Common myeloid progenitor, CD34-positive (primary cell): ENCODE measurements at regions not wholly inside any gene's neighbourhood (a gene's known extent, or its start where the extent isn't known, plus 50 kb on each side); places are given as distances from the start of the nearest gene placed in this dataset.
A peak's percentile ranks its signal among the peaks of the same experiment; 100 is the strongest.
"Not testable (repeated sequence)": the region's sequence is repeated elsewhere in the genome, so short reads cannot be mapped to it uniquely, and the experiment has no call there.

Experiments used
- CTCF ChIA-PET: fragments of 350-600 bp; sonication (Branson Sonifier 250); formaldehyde crosslinking; loops from one replicate; lab custom pipeline; 2021; ENCODE audit warnings: antibody characterized with exemption; lab: Charles Lee
- POLR2A ChIA-PET: fragments of 350-600 bp; sonication (Branson Sonifier 250); formaldehyde crosslinking; loops from one replicate; lab custom pipeline; 2021; ENCODE audit warnings: antibody characterized with exemption; lab: Charles Lee
- DNase-seq, 3 donors: peaks; one replicate each; pipeline versions ENCODE4 v3.0.0 to v3.0.0-alpha.2; 2013
- H3K27ac ChIP-seq, 2 experiments: 1 replicate in 1 of 2; 2 replicates in 1 of 2; pipeline ENCODE4 v1.7.0; 2013; ENCODE audit warnings: inconsistent platforms in 2 of 2, low read length in 2 of 2, mild to moderate bottlenecking in 2 of 2, low read depth in 1 of 2, moderate library complexity in 1 of 2; ENCODE audit not compliant: severe bottlenecking in 2 of 2, insufficient read depth in 1 of 2, poor library complexity in 1 of 2
- H3K27me3 ChIP-seq, 5 experiments: replicated peaks in 2 of 5; 1 replicate in 3 of 5; 2 replicates in 2 of 5; pipeline versions ENCODE4 v1.6.1 to v1.7.0; 2013; ENCODE audit warnings: low read length in 4 of 5, mild to moderate bottlenecking in 2 of 5, moderate library complexity in 2 of 5, inconsistent platforms in 1 of 5; ENCODE audit not compliant: insufficient read depth in 5 of 5, control insufficient read depth in 4 of 5
- H3K36me3 ChIP-seq, 4 experiments: 1 replicate in 2 of 4; 2 replicates in 2 of 4; pipeline versions ENCODE4 v1.6.1 to v1.7.0; 2013; ENCODE audit warnings: low read length in 3 of 4, control low read depth in 1 of 4, mild to moderate bottlenecking in 1 of 4; ENCODE audit not compliant: control insufficient read depth in 4 of 4, insufficient read depth in 4 of 4
- H3K4me1 ChIP-seq, 4 experiments: 1 replicate in 3 of 4; 2 replicates in 1 of 4; pipeline versions ENCODE4 v1.6.1 to v1.7.1; 2013; ENCODE audit warnings: low read length in 3 of 4, mild to moderate bottlenecking in 3 of 4, control low read depth in 1 of 4, inconsistent platforms in 1 of 4, moderate library complexity in 1 of 4; ENCODE audit not compliant: control insufficient read depth in 4 of 4, insufficient read depth in 4 of 4; ENCODE audit errors: control extremely low read depth in 1 of 4
- H3K4me3 ChIP-seq, 7 experiments: 1 replicate in 4 of 7; 2 replicates in 3 of 7; pipeline versions ENCODE4 v1.5.1 to v1.7.0; 2013; ENCODE audit warnings: mild to moderate bottlenecking in 7 of 7, low read length in 6 of 7, moderate library complexity in 6 of 7, inconsistent platforms in 2 of 7, low read depth in 2 of 7, control low read depth in 1 of 7; ENCODE audit not compliant: insufficient read depth in 4 of 7, control insufficient read depth in 1 of 7; ENCODE audit errors: extremely low read depth in 1 of 7
- H3K9me3 ChIP-seq, 5 experiments: 1 replicate in 4 of 5; 2 replicates in 1 of 5; pipeline versions ENCODE4 v1.6.1 to v1.7.1; 2013; ENCODE audit warnings: low read length in 4 of 5, mild to moderate bottlenecking in 2 of 5, inconsistent platforms in 1 of 5, low read depth in 1 of 5, moderate library complexity in 1 of 5; ENCODE audit not compliant: control insufficient read depth in 4 of 5, insufficient read depth in 2 of 5; ENCODE audit errors: control extremely low read depth in 1 of 5
- WGBS: methylation state at CpG from one replicate; pipeline ENCODE4 v1.1.5; 2013; ENCODE audit not compliant: insufficient coverage; 5-methylcytosine and 5-hydroxymethylcytosine counted together

DNA sequence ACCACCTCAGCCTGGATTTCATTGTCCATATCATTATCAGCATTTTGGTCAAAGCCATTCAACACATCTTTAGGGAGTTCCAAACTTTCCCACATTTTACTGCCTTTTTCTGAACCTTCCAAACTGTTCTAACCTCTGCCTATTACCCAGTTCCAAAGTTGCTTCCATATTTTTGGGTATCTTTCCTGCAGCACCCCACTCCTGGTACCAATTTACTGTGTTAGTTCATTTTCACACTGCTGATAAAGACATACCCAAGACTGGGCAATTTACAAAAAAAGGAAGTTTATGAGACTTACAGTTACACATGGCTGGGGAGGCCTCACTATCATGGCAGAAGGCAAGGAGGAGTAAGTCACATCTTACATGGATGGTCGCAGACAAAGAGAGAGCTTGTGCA lies 63.6 kb upstream of the CEP162 start:
- H3K4me3 ChIP-seq, CTCF ChIA-PET, DNase-seq, H3K27ac ChIP-seq, H3K27me3 ChIP-seq, POLR2A ChIA-PET, H3K36me3 ChIP-seq, H3K4me1 ChIP-seq: not testable (repeated sequence)
- no CpG with 5 or more reads among the region's 1 CpG for WGBS
- peaks cover 0 to 10% (median 3%) of the 10 kb centered on the region in 5 experiments for H3K9me3 ChIP-seq

DNA sequence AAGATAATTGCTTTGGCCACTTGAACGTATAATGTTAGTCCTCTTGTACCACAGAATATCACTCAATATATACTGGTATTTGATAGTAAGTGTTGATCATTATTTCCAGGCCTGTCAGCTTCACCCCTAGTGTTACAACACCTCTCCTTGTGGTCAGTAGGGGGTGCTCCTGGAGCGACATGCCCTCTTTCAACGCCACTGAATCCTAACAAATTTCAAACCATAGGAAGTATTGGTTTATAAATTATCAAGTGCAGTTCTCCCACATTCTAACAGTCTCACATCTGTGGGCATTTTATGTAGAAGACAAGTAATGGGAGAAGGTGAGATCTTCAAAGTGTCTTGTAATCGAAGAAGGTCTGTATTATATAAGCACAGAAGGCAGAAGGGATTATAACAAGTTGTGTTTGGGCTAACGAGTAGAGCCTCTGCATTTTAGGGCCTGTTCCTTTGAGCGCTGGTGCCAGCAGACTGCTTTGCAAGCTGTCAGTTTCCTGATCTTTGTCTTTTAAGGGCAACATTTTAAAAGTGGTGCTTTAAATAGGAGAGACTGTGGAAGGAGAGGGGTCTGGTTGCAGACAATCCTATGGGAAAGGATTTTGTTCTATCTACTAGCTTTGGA lies 57.1 kb upstream of the CEP162 start:
- Histone ChIP-seq H3K4me1 (no peaks in the 10 kb centered on the region), H3K27me3 (peaks cover 0 to 4% (median 1%) of the 10 kb centered on the region in 5 experiments), H3K27ac (no peak overlapping the region), H3K36me3 (no peaks in the 10 kb centered on the region), H3K9me3 (peaks cover 0 to 1% (median 0%) of the 10 kb centered on the region in 5 experiments), H3K4me3 (no peak overlapping the region)
- 60% methylated on average over 3 of the region's 6 CpGs for WGBS
- ChIA-PET POLR2A (no interaction called here), CTCF (no interaction called here)
- DNase-seq, result peak in 1 of 3 donors; percentile 8

DNA sequence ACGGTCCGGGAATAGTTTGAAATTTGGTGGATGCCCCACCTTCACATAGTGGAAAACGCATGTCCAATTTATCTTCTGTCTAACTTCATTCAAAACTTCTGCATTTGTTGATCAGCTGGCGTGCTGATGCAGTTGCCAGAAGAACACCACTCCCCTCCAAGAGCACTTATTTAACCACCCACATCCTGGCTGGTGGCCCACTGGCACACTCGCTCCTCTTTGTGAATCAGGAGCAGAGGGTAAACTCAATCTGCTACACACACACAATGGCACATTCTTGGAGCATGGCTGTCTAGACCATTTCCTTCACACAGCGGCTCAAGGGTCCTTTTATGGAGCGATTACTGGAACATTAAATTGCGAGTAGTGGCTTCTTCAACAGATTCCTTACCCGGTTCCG lies 55.1 kb upstream of the CEP162 start:
- Histone ChIP-seq H3K27me3 (peaks cover 0 to 4% (median 1%) of the 10 kb centered on the region in 5 experiments), H3K4me1 (no peaks in the 10 kb centered on the region), H3K4me3 (no peak overlapping the region), H3K9me3 (no peaks in the 10 kb centered on the region), H3K36me3 (no peaks in the 10 kb centered on the region), H3K27ac (no peak overlapping the region)
- ChIA-PET POLR2A (no interaction called here), CTCF (no interaction called here)
- peak in 1 of 3 donors; percentile 6 for DNase-seq
- WGBS, result 63% methylated on average over 10 of the region's 10 CpGs

DNA sequence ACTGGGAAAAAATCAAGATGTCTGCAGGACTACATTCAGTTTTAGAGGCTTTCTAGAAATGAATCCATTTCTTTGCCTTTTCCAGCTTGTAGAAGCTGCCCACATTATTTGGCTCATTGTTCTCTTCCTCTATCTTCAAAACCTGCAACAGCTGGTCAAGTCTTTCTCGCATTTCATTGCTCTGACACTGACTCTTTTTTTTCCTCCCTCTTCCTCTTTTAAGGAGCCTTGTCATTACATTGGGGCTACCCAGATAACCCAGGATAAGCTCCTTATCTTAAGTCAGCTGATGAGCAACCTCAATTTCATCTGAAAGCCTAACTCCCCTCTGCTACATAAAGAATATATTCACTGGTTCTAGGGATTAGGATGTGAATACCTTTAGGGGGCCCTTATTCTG lies 53.2 kb upstream of the CEP162 start:
- no peaks in the 10 kb centered on the region for H3K9me3 ChIP-seq
- 77% methylated on average over 1 of the region's 1 CpG for WGBS
- no peaks in the 10 kb centered on the region for H3K36me3 ChIP-seq
- DNase-seq, result no peak
- no peaks in the 10 kb centered on the region for H3K4me1 ChIP-seq
- POLR2A ChIA-PET, result no interaction called here
- H3K27ac ChIP-seq, result no peak overlapping the region
- H3K27me3 ChIP-seq, result peaks cover 0 to 4% (median 1%) of the 10 kb centered on the region in 5 experiments
- CTCF ChIA-PET, result no interaction called here
- H3K4me3 ChIP-seq, result no peak overlapping the region

DNA sequence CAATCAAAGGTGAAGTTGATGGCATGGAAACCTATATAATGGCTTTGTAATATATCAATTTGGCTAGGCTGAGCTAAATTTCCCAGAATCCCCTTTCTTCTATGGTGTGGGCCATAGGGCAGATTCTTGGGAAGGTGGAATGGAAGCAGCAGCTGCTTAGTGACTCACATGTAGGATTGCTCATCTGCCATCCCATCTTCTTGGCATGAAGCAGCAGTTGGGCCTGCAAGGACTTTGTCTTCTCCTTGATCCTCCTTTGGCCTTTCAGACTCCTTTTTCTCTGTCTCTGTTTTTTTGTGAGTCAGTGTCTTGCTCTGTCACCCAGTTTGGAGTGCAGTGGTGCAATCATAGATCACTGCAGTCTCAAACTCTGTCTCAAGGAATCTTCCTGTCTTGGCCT lies 52.6 kb upstream of the CEP162 start:
- peaks cover 0 to 4% (median 1%) of the 10 kb centered on the region in 5 experiments for H3K27me3 ChIP-seq
- no peak for DNase-seq
- no peak overlapping the region for H3K27ac ChIP-seq
- H3K36me3 ChIP-seq, result no peaks in the 10 kb centered on the region
- ChIA-PET CTCF (no interaction called here), POLR2A (no interaction called here)
- no peaks in the 10 kb centered on the region for H3K9me3 ChIP-seq
- no peaks in the 10 kb centered on the region for H3K4me1 ChIP-seq
- no peak overlapping the region for H3K4me3 ChIP-seq

DNA sequence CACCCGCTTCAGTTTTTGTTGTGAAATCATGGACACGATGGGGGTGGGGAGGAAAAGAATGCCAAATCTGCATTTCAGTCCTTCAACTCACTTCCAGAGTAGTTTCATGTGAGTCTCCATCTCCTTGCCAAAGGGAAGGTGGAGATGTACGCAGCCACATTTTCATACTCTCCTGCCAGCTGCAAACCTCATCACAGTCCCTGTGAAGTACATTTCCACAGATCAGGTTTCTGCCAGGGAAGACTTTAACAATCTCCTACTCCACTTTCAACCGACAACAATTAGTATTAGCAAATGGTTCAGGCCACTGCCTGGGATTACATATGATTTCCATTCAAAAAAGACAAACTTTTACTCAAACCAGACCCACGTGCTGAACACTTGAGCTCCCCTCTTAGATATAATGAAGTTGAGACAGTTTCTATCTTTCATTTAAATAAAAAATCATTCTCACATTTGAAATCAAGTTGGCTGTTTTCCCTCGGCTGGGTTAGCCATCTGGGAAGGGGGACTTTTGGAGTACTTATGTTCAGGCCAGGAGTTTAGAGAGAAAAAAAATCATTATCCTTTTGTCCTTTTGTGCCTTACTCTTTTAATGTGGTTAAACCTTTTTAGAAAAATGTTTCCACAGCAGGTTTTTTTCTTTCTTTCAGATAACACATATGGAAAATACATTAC lies 51.0 kb upstream of the CEP162 start:
- H3K4me3 ChIP-seq, result no peak overlapping the region
- H3K27me3 ChIP-seq, result peaks cover 0 to 6% (median 0%) of the 10 kb centered on the region in 5 experiments
- no peak for DNase-seq
- no peaks in the 10 kb centered on the region for H3K4me1 ChIP-seq
- no peak overlapping the region for H3K27ac ChIP-seq
- no peaks in the 10 kb centered on the region for H3K9me3 ChIP-seq
- WGBS, result 77% methylated on average over 3 of the region's 6 CpGs
- ChIA-PET CTCF (no interaction called here), POLR2A (no interaction called here)
- no peaks in the 10 kb centered on the region for H3K36me3 ChIP-seq
